Endothelial cell of umbilical vein (primary cell): ENCODE measurements at regions not wholly inside any gene's neighbourhood (a gene's known extent, or its start where the extent isn't known, plus 50 kb on each side); places are given as distances from the start of the nearest gene placed in this dataset.

Source experiments
- BruUV-seq: library from RNA; stranded (reverse); fragments of 400-500 nt; replicated peaks from 2 replicates; lab custom pipeline; 2021; lab: Mats Ljungman, UMichigan
- CTCF ChIA-PET: fragments of 300-600, 350-600 bp; sonication (Branson Sonifier 250); formaldehyde crosslinking; loops from one replicate; lab custom pipeline; 2021; ENCODE audit warnings: antibody characterized with exemption, inconsistent platforms; lab: Charles Lee
- POLR2A ChIA-PET: fragments of 300-600, 350-600 bp; sonication (Branson Sonifier 250); formaldehyde crosslinking; loops from one replicate; lab custom pipeline; 2021; ENCODE audit warnings: antibody characterized with exemption, inconsistent platforms; lab: Charles Lee
- DNase-seq: peaks from one replicate; pipeline ENCODE4 v3.0.0-alpha.2; 2011; ENCODE audit warnings: low read depth, low spot score
- FAIRE-seq: peaks from 2 replicates; lab custom pipeline; 2011; peaks lifted over from hg19 to GRCh38; lab: Jason Lieb, UNC
- H2AFZ ChIP-seq: 2 replicates; pipeline ENCODE4 v1.6.0; 2012; ENCODE audit warnings: low read depth, low read length, control low read depth, inconsistent platforms
- H3K27ac ChIP-seq: 2 replicates; pipeline ENCODE4 v1.5.1; 2011; ENCODE audit warnings: low read depth, mild to moderate bottlenecking, control low read depth, low read length, moderate library complexity; ENCODE audit not compliant: insufficient read depth
- H3K27me3 ChIP-seq, 2 experiments: 2 replicates each; pipeline versions ENCODE4 v1.6.0 to v1.6.1; 2011; ENCODE audit warnings: low read length in 2 of 2, mixed read lengths in 1 of 2; ENCODE audit not compliant: control insufficient read depth in 2 of 2, insufficient read depth in 2 of 2
- H3K36me3 ChIP-seq, 2 experiments: 2 replicates in 1 of 2; 3 replicates in 1 of 2; pipeline ENCODE4 v1.5.1; 2011; ENCODE audit warnings: low read length in 2 of 2, mild to moderate bottlenecking in 1 of 2, moderate library complexity in 1 of 2; ENCODE audit not compliant: control insufficient read depth in 2 of 2, insufficient read depth in 2 of 2; ENCODE audit errors: extremely low read depth in 1 of 2
- H3K4me1 ChIP-seq: 3 replicates; pipeline ENCODE4 v1.5.1; 2011; ENCODE audit warnings: mild to moderate bottlenecking, low read length; ENCODE audit not compliant: control insufficient read depth, insufficient read depth; ENCODE audit errors: extremely low read depth
- H3K4me2 ChIP-seq: 2 replicates; pipeline ENCODE4 v1.6.1; 2011; ENCODE audit warnings: low read length, control low read depth, mixed read lengths; ENCODE audit not compliant: insufficient read depth
- H3K4me3 ChIP-seq, 3 experiments: fragments of 200-600 bp in 1 of 3; sonication (generic), shearing (Covaris generic) in 1 of 3; replicated peaks in 1 of 3; 2 replicates each; pipeline ENCODE4 v1.5.1; 2011 to 2016; ENCODE audit warnings: control low read depth in 3 of 3, low read length in 3 of 3, mild to moderate bottlenecking in 2 of 3, inconsistent platforms in 1 of 3, low read depth in 1 of 3, moderate library complexity in 1 of 3; ENCODE audit not compliant: insufficient read depth in 1 of 3
- H3K79me2 ChIP-seq: 2 replicates; pipeline ENCODE4 v1.6.0; 2012; ENCODE audit warnings: low read length, inconsistent platforms; ENCODE audit not compliant: control insufficient read depth, insufficient read depth
- H3K9ac ChIP-seq: replicated peaks from 2 replicates; pipeline ENCODE3; 2011; ENCODE audit warnings: low read length, control low read depth; ENCODE audit not compliant: insufficient read depth; ENCODE audit errors: extremely low read depth
- H3K9me1 ChIP-seq: replicated peaks from 3 replicates; pipeline ENCODE4 v1.6.0; 2011; ENCODE audit warnings: mild to moderate bottlenecking, low read length; ENCODE audit not compliant: control insufficient read depth, insufficient read depth; ENCODE audit errors: extremely low read depth
- H3K9me3 ChIP-seq: replicated peaks from 2 replicates; pipeline ENCODE4 v1.5.1; 2012; ENCODE audit warnings: low read length, inconsistent platforms; ENCODE audit not compliant: control insufficient read depth, insufficient read depth
- H4K20me1 ChIP-seq: replicated peaks from 2 replicates; pipeline ENCODE3; 2011; ENCODE audit warnings: mild to moderate bottlenecking, low read length; ENCODE audit not compliant: control insufficient read depth, insufficient read depth; ENCODE audit errors: extremely low read depth
- EZH2 ChIP-seq: IDR thresholded peaks from 2 replicates; pipeline ENCODE4 v1.6.1; 2012; ENCODE audit warnings: borderline replicate concordance, low read depth, mild to moderate bottlenecking, moderate library complexity, low read length, inconsistent platforms; ENCODE audit not compliant: severe bottlenecking
- FOS ChIP-seq: IDR thresholded peaks from 2 replicates; pipeline ENCODE4 v1.6.1; 2011; ENCODE audit warnings: mild to moderate bottlenecking, low read length, moderate library complexity, borderline replicate concordance; ENCODE audit not compliant: insufficient read depth
- GATA2 ChIP-seq: IDR thresholded peaks from 2 replicates; pipeline ENCODE4 v1.7.0; 2011; ENCODE audit warnings: low read depth, mild to moderate bottlenecking, moderate library complexity, mixed read lengths, low read length; ENCODE audit not compliant: insufficient read length, insufficient read depth
- JUN ChIP-seq: IDR thresholded peaks from 2 replicates; pipeline ENCODE4 v1.6.1; 2011; ENCODE audit warnings: borderline replicate concordance, low read depth; ENCODE audit not compliant: insufficient read length, insufficient read depth
- MYC ChIP-seq: IDR thresholded peaks from one replicate; pipeline ENCODE4 v1.6.1; 2011; ENCODE audit warnings: mild to moderate bottlenecking, low read depth, low read length
- POLR2A ChIP-seq: IDR thresholded peaks from 2 replicates; pipeline ENCODE4 v1.6.1; 2012; ENCODE audit warnings: low read depth, mild to moderate bottlenecking, control low read depth, low read length
- POLR2AphosphoS5 ChIP-seq: IDR thresholded peaks from 2 replicates; pipeline ENCODE4 v1.6.1; 2012; ENCODE audit warnings: low read depth, mild to moderate bottlenecking, control low read depth, low read length, moderate library complexity; ENCODE audit not compliant: insufficient read depth
- dilution Hi-C: fragments of 300-500 bp; cut with MboI; formaldehyde crosslinking; loops from one replicate; pipeline ENCODE4 v1.15.0; 2019; ENCODE audit warnings: low sequenced_read_pairs; ENCODE audit not compliant: extremely low pct_ligation_motif_present
- intact Hi-C: fragments of 100-400 bp; cut with micrococcal nuclease; formaldehyde crosslinking; loops from one replicate; pipeline ENCODE4 v1.10.0; 2022
- TF ChIP-seq, protein P1 (sequence below), 2 donors: IDR thresholded peaks; 1 replicate in 1 of 2; 2 replicates in 1 of 2; pipeline ENCODE4 v1.5.1; 2011; ENCODE audit warnings: low read length in 2 of 2, mild to moderate bottlenecking in 2 of 2, moderate library complexity in 2 of 2, control low read depth in 1 of 2, inconsistent platforms in 1 of 2, low read depth in 1 of 2; ENCODE audit not compliant: insufficient read depth in 1 of 2; ENCODE audit errors: extremely low read depth in 1 of 2
- TF ChIP-seq, protein P2 (sequence below): IDR thresholded peaks from 2 replicates; pipeline ENCODE4 v1.6.1; 2011; ENCODE audit not compliant: insufficient read depth, insufficient read length

DNA sequence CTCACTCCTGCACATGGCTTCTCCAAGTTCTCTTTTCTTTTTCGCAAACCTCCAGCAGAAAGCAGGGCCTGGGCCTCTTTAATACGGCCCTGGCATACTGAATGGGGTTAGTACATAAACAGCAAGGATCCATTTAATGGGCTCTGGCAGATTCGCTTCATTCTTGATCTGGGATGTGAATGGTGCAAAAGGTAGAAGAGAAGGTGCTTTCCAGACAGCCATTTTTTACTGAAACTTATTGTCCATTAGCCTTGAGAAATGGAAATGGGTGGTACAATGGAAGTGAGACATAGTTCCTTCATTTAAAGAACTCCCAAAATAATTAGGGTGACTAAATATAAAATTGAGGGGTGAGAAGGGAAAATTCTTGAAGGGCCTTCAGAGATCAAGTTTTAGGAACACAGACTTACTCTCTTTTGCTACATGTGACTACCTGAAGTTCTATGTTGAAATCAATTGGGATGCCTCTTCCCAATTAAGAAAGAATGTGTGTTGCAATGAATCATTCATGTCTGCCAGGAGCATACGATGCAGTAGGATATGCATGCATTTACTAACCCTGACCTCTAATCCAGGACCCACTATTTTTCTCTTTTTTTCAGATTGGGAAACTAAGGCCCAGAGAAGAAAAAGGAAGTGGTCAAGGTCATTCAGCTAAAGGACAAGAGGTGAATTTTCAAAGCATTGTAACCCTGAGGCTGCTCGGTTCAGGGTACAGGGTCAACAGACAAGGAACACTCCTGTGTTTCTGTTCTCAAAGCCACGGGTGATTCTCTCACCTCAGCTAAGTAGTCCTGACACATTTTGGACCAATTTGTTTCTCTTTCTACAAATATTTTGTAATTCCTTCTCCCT, 144.1 kb downstream of the BBOX1 start:
- POLR2A ChIA-PET = no interaction called here

More for the DNA sequence above, 144.1 kb downstream of the BBOX1 start:
- no TSS peak for BruUV-seq
- Histone ChIP-seq H3K9me3 (no peaks in the 10 kb centered on the region), H3K36me3 (no peaks in the 10 kb centered on the region), H3K79me2 (no peaks in the 10 kb centered on the region), H3K27ac (no peak overlapping the region), H4K20me1 (no peaks in the 10 kb centered on the region), H3K4me2 (no peak overlapping the region), H3K4me3 (no peak overlapping the region), H3K9me1 (no peaks in the 10 kb centered on the region), H2AFZ (no peak overlapping the region), H3K27me3 (peaks cover 18 to 20% of the 10 kb centered on the region in 2 experiments), H3K4me1 (no peaks in the 10 kb centered on the region), H3K9ac (no peak overlapping the region)
- DNase-seq (no peak), FAIRE-seq (no peak)
- TF ChIP-seq, protein P1, sequence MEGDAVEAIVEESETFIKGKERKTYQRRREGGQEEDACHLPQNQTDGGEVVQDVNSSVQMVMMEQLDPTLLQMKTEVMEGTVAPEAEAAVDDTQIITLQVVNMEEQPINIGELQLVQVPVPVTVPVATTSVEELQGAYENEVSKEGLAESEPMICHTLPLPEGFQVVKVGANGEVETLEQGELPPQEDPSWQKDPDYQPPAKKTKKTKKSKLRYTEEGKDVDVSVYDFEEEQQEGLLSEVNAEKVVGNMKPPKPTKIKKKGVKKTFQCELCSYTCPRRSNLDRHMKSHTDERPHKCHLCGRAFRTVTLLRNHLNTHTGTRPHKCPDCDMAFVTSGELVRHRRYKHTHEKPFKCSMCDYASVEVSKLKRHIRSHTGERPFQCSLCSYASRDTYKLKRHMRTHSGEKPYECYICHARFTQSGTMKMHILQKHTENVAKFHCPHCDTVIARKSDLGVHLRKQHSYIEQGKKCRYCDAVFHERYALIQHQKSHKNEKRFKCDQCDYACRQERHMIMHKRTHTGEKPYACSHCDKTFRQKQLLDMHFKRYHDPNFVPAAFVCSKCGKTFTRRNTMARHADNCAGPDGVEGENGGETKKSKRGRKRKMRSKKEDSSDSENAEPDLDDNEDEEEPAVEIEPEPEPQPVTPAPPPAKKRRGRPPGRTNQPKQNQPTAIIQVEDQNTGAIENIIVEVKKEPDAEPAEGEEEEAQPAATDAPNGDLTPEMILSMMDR (IDR thresholded peaks at IDR 0.05; ENCODE audit: extremely low read depth in 1 of 2, insufficient read depth in 1 of 2, low read depth in 1 of 2, low read length in 2 of 2) = no peak
- no peak for TF ChIP-seq POLR2AphosphoS5
- TF ChIP-seq, protein P2, sequence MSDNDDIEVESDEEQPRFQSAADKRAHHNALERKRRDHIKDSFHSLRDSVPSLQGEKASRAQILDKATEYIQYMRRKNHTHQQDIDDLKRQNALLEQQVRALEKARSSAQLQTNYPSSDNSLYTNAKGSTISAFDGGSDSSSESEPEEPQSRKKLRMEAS = no peak
- no peak for TF ChIP-seq EZH2
- TF ChIP-seq POLR2A = no peak
- no peak for TF ChIP-seq MYC
- no peak for TF ChIP-seq FOS
- no peak for TF ChIP-seq JUN
- TF ChIP-seq GATA2 = no peak
- intact Hi-C loops = loop anchor here (1.0 kb wide), 2 partner anchors 112 to 302 kb away; no protein-coding TSS in a partner anchor
- CTCF ChIA-PET = interaction anchor here (0.6 to 6.0 kb wide), 38 partner anchors 11 to 322 kb away, joined by 3 to 367 read pairs (median 4); partner anchors contain the start of genes LGR4 and LIN7C
- dilution Hi-C loops = loop anchor here (25.0 kb wide), 1 partner anchor 303 kb away; no protein-coding TSS in a partner anchor
